Loucy (cell line): ENCODE measurements at regions not wholly inside any gene's neighbourhood (a gene's known extent, or its start where the extent isn't known, plus 50 kb on each side); places are given as distances from the start of the nearest gene placed in this dataset.

Experiments used
- EZH2phosphoT487 ChIP-seq: fragments of 200-600 bp; IDR thresholded peaks from 2 replicates; pipeline ENCODE4 v1.6.1; 2018; ENCODE audit warnings: antibody characterized with exemption, mild to moderate bottlenecking, moderate library complexity, borderline replicate concordance
- TF ChIP-seq, protein P1 (sequence below): fragments of 200-600 bp; sonication (generic); conservative IDR thresholded peaks from 2 replicates; pipeline ENCODE4 v1.5.1; 2014; ENCODE audit warnings: mild to moderate bottlenecking, antibody characterized with exemption, low read length

DNA sequence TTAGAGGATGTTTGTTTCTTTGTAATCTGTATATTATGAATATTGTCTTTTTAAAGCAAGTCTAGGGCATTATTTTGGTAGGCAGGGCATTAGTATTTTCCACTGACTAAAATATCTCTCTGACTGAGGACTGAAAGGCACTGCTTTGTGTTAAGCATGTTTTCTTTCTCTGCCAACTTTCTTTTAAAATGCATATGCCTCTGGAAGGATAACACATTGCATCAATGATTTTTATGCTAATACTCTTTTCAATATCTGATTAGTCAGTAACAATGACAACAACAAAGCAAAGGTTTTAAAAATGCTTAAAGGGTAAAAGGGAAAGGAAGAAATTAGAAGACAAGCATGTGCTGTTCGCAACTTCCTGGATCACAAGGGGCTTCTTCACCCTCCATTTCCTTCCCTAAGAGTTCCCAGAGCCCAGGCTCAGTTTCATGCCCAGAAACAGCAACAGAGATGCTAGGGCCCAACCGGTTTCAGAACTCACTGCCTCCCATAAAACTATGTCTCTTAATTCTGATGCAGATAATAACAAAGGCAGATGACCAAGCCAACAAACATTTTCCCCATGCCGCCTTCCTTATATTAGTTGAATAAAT is 786.8 kb upstream of the ACVR2A start:
- TF ChIP-seq, protein P1, sequence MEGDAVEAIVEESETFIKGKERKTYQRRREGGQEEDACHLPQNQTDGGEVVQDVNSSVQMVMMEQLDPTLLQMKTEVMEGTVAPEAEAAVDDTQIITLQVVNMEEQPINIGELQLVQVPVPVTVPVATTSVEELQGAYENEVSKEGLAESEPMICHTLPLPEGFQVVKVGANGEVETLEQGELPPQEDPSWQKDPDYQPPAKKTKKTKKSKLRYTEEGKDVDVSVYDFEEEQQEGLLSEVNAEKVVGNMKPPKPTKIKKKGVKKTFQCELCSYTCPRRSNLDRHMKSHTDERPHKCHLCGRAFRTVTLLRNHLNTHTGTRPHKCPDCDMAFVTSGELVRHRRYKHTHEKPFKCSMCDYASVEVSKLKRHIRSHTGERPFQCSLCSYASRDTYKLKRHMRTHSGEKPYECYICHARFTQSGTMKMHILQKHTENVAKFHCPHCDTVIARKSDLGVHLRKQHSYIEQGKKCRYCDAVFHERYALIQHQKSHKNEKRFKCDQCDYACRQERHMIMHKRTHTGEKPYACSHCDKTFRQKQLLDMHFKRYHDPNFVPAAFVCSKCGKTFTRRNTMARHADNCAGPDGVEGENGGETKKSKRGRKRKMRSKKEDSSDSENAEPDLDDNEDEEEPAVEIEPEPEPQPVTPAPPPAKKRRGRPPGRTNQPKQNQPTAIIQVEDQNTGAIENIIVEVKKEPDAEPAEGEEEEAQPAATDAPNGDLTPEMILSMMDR, result no peak
- no peak for TF ChIP-seq EZH2phosphoT487
